Frontal cortex (tissue), 3 donors: ENCODE measurements at regions not wholly inside any gene's neighbourhood (a gene's known extent, or its start where the extent isn't known, plus 50 kb on each side); places are given as distances from the start of the nearest gene placed in this dataset.
"Not testable (repeated sequence)": the region's sequence is repeated elsewhere in the genome, so short reads cannot be mapped to it uniquely, and the experiment has no call there.

Experiments
- DNase-seq, 2 donors: peaks; one replicate each; pipeline ENCODE4 v3.0.0; 2012; ENCODE audit warnings: low spot score in 2 of 2
- FAIRE-seq: peaks from 2 replicates; lab custom pipeline; 2012; peaks lifted over from hg19 to GRCh38; lab: Jason Lieb, UNC
- donor health status: control.
- donor health status: control.
- donor health status: control.

- no peak for FAIRE-seq
- DNase-seq: no peak
Observed at GRCh38 chr9:134571326-134571931, 70.2 kb upstream of the COL5A1 start.

- DNase-seq (no peak), FAIRE-seq (no peak)
Observed at GRCh38 chr9:134571946-134572917, 69.4 kb upstream of the COL5A1 start.

- DNase-seq, FAIRE-seq: not testable (repeated sequence)
Observed at GRCh38 chr9:134574686-134575085, 66.9 kb upstream of the COL5A1 start.

DNA sequence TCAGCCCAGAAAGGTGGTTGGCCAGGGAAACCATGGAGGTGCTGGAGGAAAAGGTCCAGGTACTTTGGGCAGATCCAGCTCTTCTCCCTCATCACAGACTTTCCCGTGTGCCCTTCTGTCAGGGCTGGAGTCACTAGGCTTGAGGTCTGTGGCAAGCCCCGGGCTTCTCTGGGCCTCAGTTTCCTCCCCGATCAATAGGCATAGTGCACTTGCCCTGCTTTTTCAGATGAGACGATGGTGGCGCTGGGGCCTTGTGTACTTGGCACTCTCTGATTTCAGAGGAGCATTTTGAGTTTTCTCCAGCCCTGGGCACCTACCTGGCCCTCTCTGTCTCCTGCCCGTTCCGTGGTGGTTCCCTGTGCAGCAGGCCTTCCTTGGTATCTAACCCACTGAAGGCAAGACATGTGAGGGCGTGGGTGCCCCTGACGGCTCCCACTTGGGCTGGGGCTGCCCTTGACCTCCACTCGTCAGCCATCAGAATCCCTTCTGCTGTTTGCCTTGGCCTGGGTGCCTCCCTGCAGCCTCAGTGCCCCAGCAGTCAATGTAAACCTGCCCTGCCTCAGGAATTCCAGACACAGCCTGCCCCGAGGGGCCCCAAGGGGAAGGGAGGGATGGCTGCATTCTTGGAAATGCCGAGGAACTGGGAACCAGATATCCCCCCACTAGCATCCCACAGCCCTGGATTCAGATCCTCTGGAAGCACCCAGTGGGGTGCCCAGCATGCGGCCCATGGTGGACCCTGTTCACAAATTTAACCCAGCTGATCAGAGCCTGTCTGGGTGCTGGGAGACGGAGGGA is 66.3 kb upstream of the COL5A1 start:
- DNase-seq (no peak), FAIRE-seq (no peak)

DNA sequence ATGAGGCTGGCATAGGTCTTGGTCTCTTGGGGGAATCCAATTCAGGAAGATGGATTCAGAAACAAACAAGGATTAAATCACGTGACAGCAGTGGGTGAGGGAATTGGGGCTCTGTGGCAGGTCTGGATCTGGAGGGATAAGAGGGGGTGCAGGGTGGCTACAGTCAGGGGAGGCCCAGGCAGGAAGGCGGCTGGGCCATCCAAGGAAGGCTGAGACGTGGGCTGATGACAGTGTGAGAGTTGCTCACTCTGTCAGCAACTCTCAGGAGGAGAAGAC is 65.8 kb upstream of the COL5A1 start:
- DNase-seq (no peak), FAIRE-seq (no peak)

- no peak for DNase-seq
- FAIRE-seq: no peak
Observed at GRCh38 chr9:134585021-134585561, 56.5 kb upstream of the COL5A1 start.

GRCh38 chr9:134585746-134586706 is 55.6 kb upstream of the COL5A1 start:
- no peak for FAIRE-seq
- DNase-seq: no peak

GRCh38 chr9:134589748-134590147 is 51.9 kb upstream of the COL5A1 start:
- DNase-seq (no peak), FAIRE-seq (no peak)

- no peak for FAIRE-seq
- no peak for DNase-seq
Observed at GRCh38 chr9:134590240-134591081, 51.1 kb upstream of the COL5A1 start.

- no peak for FAIRE-seq
- DNase-seq: no peak
Observed at GRCh38 chr9:134591082-134591571, 50.5 kb upstream of the COL5A1 start.

- DNase-seq: no peak
- no peak for FAIRE-seq
Observed at GRCh38 chr9:134591573-134591981, 50.0 kb upstream of the COL5A1 start.
